ENCODE measurements at regions not wholly inside any gene's neighbourhood (a gene's known extent, or its start where the extent isn't known, plus 50 kb on each side); places are given as distances from the start of the nearest gene placed in this dataset.

DNA sequence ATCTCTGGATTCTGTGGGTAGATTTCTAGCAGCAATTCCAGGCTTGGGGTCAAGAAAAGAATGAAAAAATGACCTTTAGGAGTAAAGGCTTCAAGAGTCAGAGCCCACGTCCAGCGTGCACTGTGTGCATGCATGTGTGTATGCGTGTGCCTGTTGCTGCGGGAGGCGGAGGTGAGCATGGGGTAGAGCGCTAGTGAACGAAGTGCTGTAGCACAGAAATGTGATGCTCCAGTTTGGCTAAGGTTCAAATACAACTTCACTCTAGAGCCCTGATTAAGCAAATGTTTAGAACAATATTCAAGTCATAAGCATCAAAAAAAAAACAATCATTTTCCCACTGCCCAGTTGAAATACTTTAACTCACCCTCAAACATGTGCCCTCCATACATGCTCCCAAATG lies 403.9 kb downstream of the ZNF608 start:
- DNase-seq (ENCODE audit: low spot score, unreplicated experiment): no peak
- Mint-ChIP-seq H3K36me3 (ENCODE audit: insufficient read depth) (no peaks in the 10 kb centered on the region), H3K27me3 (no peaks in the 10 kb centered on the region), H3K27ac (no peak overlapping the region), H3K4me3 (ENCODE audit: low read depth) (no peak overlapping the region), H3K9me3 (ENCODE audit: low read depth) (no peaks in the 10 kb centered on the region), H3K4me1 (ENCODE audit: low read depth) (peaks cover 8% of the 10 kb centered on the region)
- TF ChIP-seq, protein P1, sequence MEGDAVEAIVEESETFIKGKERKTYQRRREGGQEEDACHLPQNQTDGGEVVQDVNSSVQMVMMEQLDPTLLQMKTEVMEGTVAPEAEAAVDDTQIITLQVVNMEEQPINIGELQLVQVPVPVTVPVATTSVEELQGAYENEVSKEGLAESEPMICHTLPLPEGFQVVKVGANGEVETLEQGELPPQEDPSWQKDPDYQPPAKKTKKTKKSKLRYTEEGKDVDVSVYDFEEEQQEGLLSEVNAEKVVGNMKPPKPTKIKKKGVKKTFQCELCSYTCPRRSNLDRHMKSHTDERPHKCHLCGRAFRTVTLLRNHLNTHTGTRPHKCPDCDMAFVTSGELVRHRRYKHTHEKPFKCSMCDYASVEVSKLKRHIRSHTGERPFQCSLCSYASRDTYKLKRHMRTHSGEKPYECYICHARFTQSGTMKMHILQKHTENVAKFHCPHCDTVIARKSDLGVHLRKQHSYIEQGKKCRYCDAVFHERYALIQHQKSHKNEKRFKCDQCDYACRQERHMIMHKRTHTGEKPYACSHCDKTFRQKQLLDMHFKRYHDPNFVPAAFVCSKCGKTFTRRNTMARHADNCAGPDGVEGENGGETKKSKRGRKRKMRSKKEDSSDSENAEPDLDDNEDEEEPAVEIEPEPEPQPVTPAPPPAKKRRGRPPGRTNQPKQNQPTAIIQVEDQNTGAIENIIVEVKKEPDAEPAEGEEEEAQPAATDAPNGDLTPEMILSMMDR (IDR thresholded peaks at IDR 0.05; ENCODE audit: unreplicated experiment): no peak

DNA sequence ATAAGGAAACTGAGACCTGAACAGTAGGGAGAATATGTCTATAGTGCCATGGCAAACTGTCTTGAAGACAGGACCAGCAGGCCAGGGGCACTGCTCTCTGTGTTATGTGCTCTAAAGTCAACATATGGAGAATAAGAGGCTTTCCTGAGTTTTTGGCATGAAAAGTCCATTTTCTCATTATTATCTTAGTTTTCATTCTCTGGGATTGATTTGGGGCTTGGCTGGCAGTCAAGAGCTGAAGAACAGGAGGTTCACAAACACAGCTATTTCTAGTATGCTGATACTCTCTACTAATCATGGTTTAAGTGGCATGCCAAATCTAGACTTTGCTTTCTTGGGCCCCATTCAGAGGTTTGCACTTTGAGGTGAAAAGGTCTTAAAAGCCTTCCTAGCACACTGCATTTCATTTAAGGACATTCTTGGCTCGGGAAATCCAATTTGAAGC lies 404.4 kb downstream of the ZNF608 start:
- DNase-seq (ENCODE audit: low spot score, unreplicated experiment): no peak
- Mint-ChIP-seq H3K36me3 (ENCODE audit: insufficient read depth) (no peaks in the 10 kb centered on the region), H3K27ac (no peak overlapping the region), H3K27me3 (no peaks in the 10 kb centered on the region), H3K4me3 (ENCODE audit: low read depth) (no peak overlapping the region), H3K9me3 (ENCODE audit: low read depth) (no peaks in the 10 kb centered on the region), H3K4me1 (ENCODE audit: low read depth) (peaks cover 8% of the 10 kb centered on the region)
- TF ChIP-seq, protein P1 (IDR thresholded peaks at IDR 0.05; ENCODE audit: unreplicated experiment): no peak

DNA sequence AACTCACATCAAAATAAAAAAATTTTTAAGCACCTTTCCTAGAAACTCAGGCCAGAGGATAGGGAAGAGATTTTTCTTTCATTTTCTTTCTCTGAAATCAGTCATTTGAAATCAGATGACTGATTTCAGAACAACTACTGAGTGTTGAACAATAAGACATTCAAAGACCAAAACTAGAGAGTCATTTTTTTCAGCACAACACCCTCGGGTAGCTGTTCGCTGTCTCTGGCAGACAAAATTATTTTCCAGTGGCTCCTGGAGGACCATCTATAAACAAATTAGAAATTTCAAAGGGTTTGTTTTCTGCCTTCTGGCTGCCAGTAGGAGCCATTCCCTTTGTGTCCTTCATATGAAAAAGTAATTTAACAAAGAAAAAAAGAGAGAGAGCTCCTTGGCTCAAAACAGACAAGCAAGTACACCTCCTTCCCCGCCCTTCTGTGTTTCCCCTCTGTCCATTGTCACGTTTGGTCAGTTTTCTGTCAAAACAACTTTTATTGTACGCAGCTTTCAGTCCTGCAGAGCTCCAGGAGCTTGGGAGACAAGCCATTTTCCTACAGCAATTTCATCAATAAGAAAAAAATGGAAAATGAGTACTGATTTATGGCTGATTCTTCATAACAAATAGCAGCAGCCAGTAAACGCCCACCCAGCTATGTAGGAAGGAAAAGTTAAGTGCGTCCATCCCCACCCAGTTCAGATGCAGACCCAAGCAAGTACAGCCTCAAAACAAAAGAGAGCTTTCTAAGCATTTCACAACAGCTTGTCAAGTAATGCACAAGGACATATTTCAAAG lies 405.2 kb downstream of the ZNF608 start:
- no peak for DNase-seq (ENCODE audit: low spot score, unreplicated experiment)
- Mint-ChIP-seq H3K27ac (no peak overlapping the region), H3K4me1 (ENCODE audit: low read depth) (peaks cover 8% of the 10 kb centered on the region), H3K36me3 (ENCODE audit: insufficient read depth) (no peaks in the 10 kb centered on the region), H3K9me3 (ENCODE audit: low read depth) (no peaks in the 10 kb centered on the region), H3K4me3 (ENCODE audit: low read depth) (no peak overlapping the region), H3K27me3 (no peaks in the 10 kb centered on the region)
- TF ChIP-seq, protein P1 (IDR thresholded peaks at IDR 0.05; ENCODE audit: unreplicated experiment): no peak

DNA sequence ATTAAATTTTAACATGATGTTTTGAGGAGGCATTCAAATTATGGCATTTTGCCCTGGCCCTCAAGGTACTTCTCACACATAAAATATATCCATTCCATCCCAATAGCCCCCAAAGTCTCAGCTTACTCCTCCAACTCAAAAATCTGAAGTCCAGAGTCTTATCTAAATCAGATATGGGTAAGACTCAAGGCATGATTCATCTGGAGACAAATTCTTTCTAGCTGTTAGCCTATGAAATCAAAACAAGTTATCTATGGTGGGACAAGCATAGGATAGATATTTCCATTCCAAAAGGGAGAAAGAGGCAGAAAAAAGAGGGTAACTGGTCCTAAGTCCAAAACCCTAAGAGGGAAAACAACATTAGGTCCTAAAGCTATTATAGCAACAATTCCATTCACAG lies 408.4 kb downstream of the ZNF608 start:
- H3K9me3 Mint-ChIP-seq (ENCODE audit: low read depth): peaks cover 4% of the 10 kb centered on the region
- TF ChIP-seq, protein P1 (IDR thresholded peaks at IDR 0.05; ENCODE audit: unreplicated experiment): no peak
- peaks cover 8% of the 10 kb centered on the region for H3K4me1 Mint-ChIP-seq (ENCODE audit: low read depth)
- no peaks in the 10 kb centered on the region for H3K36me3 Mint-ChIP-seq (ENCODE audit: insufficient read depth)
- no peak overlapping the region for H3K27ac Mint-ChIP-seq
- DNase-seq (ENCODE audit: low spot score, unreplicated experiment): no peak
- no peak overlapping the region for H3K4me3 Mint-ChIP-seq (ENCODE audit: low read depth)
- H3K27me3 Mint-ChIP-seq: no peaks in the 10 kb centered on the region

DNA sequence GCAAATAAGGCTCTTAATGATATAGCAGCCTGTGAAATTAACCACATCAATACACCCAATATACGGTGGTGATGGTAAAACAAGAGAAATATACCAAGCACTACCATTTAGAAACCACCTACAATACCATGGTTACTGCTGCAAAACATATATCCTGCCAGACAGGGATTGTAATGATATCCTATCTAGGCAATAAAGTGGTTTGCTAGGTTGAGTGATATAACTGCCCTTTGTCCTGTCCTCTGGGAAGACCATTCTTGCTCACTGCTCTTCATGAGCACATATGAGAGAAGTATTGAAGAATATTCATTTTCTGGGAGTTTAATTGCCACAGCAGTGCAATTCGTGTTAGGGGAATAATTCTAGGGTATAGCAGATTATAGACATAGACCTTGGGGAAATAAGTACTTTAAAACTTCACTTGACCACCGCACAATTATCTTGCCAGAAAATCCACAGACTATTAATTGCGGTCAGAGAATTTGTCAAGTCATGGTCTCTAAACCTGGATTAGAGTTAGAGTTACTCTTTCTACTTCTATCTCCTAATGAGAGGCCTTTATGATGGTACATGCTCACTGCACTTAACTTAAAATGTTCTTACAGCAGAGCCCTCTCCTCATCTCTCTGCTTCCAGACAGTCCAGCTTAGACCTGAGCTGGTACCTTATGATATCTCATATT lies 413.0 kb downstream of the ZNF608 start:
- Mint-ChIP-seq H3K4me3 (ENCODE audit: low read depth) (no peak overlapping the region), H3K27ac (no peak overlapping the region), H3K36me3 (ENCODE audit: insufficient read depth) (peaks cover 1% of the 10 kb centered on the region), H3K9me3 (ENCODE audit: low read depth) (peaks cover 14% of the 10 kb centered on the region), H3K4me1 (ENCODE audit: low read depth) (no peaks in the 10 kb centered on the region), H3K27me3 (no peaks in the 10 kb centered on the region)
- no peak for DNase-seq (ENCODE audit: low spot score, unreplicated experiment)
- TF ChIP-seq, protein P1 (IDR thresholded peaks at IDR 0.05; ENCODE audit: unreplicated experiment): no peak
